Karpas-422 (cell line): ENCODE measurements at regions not wholly inside any gene's neighbourhood (a gene's known extent, or its start where the extent isn't known, plus 50 kb on each side); places are given as distances from the start of the nearest gene placed in this dataset.
"Not testable (repeated sequence)": the region's sequence is repeated elsewhere in the genome, so short reads cannot be mapped to it uniquely, and the experiment has no call there.

Source experiments
- DNase-seq: peaks from one replicate; pipeline ENCODE4 v3.0.0-alpha.2; 2015
- H2AFZ ChIP-seq: fragments of 200-600 bp; sonication (generic); 2 replicates; pipeline ENCODE4 v1.6.1; 2014; ENCODE audit warnings: antibody characterized with exemption, low read length, mixed read lengths
- H3K27ac ChIP-seq: fragments of 200-600 bp; sonication (generic); 2 replicates; pipeline ENCODE4 v1.5.1; 2014; ENCODE audit warnings: mild to moderate bottlenecking, low read length, moderate library complexity
- H3K27me3 ChIP-seq: fragments of 200-600 bp; sonication (generic); 2 replicates; pipeline ENCODE4 v1.6.1; 2014; ENCODE audit warnings: low read length, mixed read lengths
- H3K36me3 ChIP-seq: fragments of 200-600 bp; sonication (generic); 2 replicates; pipeline ENCODE4 v1.6.1; 2014; ENCODE audit warnings: low read length, mixed read lengths; ENCODE audit not compliant: insufficient read depth
- H3K4me1 ChIP-seq: fragments of 200-600 bp; sonication (generic); 2 replicates; pipeline ENCODE4 v1.6.1; 2014; ENCODE audit warnings: mild to moderate bottlenecking, low read length, mixed read lengths
- H3K4me2 ChIP-seq: fragments of 200-600 bp; sonication (generic); 2 replicates; pipeline ENCODE4 v1.6.1; 2014; ENCODE audit warnings: low read length, low read depth, mild to moderate bottlenecking; ENCODE audit not compliant: poor library complexity, severe bottlenecking
- H3K4me3 ChIP-seq: fragments of 200-600 bp; sonication (generic); 2 replicates; pipeline ENCODE4 v1.5.1; 2014; ENCODE audit warnings: mild to moderate bottlenecking, antibody characterized with exemption, low read length, mixed read lengths
- H3K79me2 ChIP-seq: fragments of 200-600 bp; sonication (generic); 2 replicates; pipeline ENCODE4 v1.6.1; 2014; ENCODE audit warnings: mild to moderate bottlenecking, low read length, mixed read lengths
- H3K9ac ChIP-seq: fragments of 200-600 bp; sonication (generic); 2 replicates; pipeline ENCODE4 v1.6.0; 2014; ENCODE audit warnings: low read length
- H3K9me2 ChIP-seq: fragments of 200-600 bp; sonication (generic), shearing (Covaris generic); replicated peaks from 2 replicates; pipeline ENCODE4 v1.6.0; 2014; ENCODE audit warnings: mild to moderate bottlenecking, low read length, moderate library complexity; ENCODE audit not compliant: insufficient read depth
- H3K9me3 ChIP-seq: fragments of 300-700, 200-600 bp; sonication (generic); 2 replicates; pipeline ENCODE4 v1.6.1; 2014; ENCODE audit warnings: low read length, mixed read lengths
- H4K20me1 ChIP-seq: fragments of 200-600 bp; sonication (generic); 2 replicates; pipeline ENCODE4 v1.6.1; 2014; ENCODE audit warnings: mild to moderate bottlenecking, antibody characterized with exemption, low read length, low read depth; ENCODE audit not compliant: insufficient read depth

- H3K9me3 ChIP-seq, H3K9me2 ChIP-seq, H3K4me1 ChIP-seq, H3K4me3 ChIP-seq, H3K27me3 ChIP-seq, H3K36me3 ChIP-seq, DNase-seq, H4K20me1 ChIP-seq, H3K27ac ChIP-seq, H3K4me2 ChIP-seq, H3K79me2 ChIP-seq, H3K9ac ChIP-seq, H2AFZ ChIP-seq: not testable (repeated sequence)
Measured at GRCh38 chr1:833226-833625, 90.5 kb upstream of the SAMD11 start.

GRCh38 chr1:835509-835908, 88.2 kb upstream of the SAMD11 start:
- H3K36me3 ChIP-seq, H3K9me3 ChIP-seq, H3K4me1 ChIP-seq, H4K20me1 ChIP-seq, H3K79me2 ChIP-seq, H2AFZ ChIP-seq, H3K9me2 ChIP-seq, H3K27ac ChIP-seq, H3K9ac ChIP-seq, H3K27me3 ChIP-seq, DNase-seq, H3K4me3 ChIP-seq, H3K4me2 ChIP-seq: not testable (repeated sequence)

- not testable (repeated sequence) for H3K4me3 ChIP-seq, H3K4me1 ChIP-seq, H3K9me3 ChIP-seq, H3K36me3 ChIP-seq, H3K79me2 ChIP-seq, H2AFZ ChIP-seq, H4K20me1 ChIP-seq, H3K4me2 ChIP-seq, H3K27me3 ChIP-seq, H3K9ac ChIP-seq, DNase-seq, H3K9me2 ChIP-seq, H3K27ac ChIP-seq
Measured at GRCh38 chr1:837601-838000, 86.1 kb upstream of the SAMD11 start.

- not testable (repeated sequence) for H3K4me1 ChIP-seq, H3K27me3 ChIP-seq, H3K9me3 ChIP-seq, DNase-seq, H3K4me2 ChIP-seq, H3K9ac ChIP-seq, H3K4me3 ChIP-seq, H3K27ac ChIP-seq, H4K20me1 ChIP-seq, H3K9me2 ChIP-seq, H3K36me3 ChIP-seq, H3K79me2 ChIP-seq, H2AFZ ChIP-seq
Measured at GRCh38 chr1:838291-838690, 85.4 kb upstream of the SAMD11 start.

GRCh38 chr1:840592-840991, 83.1 kb upstream of the SAMD11 start:
- H4K20me1 ChIP-seq, H3K79me2 ChIP-seq, H3K36me3 ChIP-seq, DNase-seq, H3K9me2 ChIP-seq, H3K27me3 ChIP-seq, H3K4me1 ChIP-seq, H2AFZ ChIP-seq, H3K9ac ChIP-seq, H3K4me3 ChIP-seq, H3K4me2 ChIP-seq, H3K9me3 ChIP-seq, H3K27ac ChIP-seq: not testable (repeated sequence)

GRCh38 chr1:841671-842425, 81.9 kb upstream of the SAMD11 start:
- not testable (repeated sequence) for H3K9me2 ChIP-seq, H4K20me1 ChIP-seq, H3K79me2 ChIP-seq, H2AFZ ChIP-seq, H3K9ac ChIP-seq, H3K4me1 ChIP-seq, H3K9me3 ChIP-seq, H3K27ac ChIP-seq, H3K36me3 ChIP-seq, H3K4me2 ChIP-seq, DNase-seq, H3K4me3 ChIP-seq, H3K27me3 ChIP-seq

GRCh38 chr1:842799-843198, 80.9 kb upstream of the SAMD11 start:
- not testable (repeated sequence) for H3K9me3 ChIP-seq, H3K9me2 ChIP-seq, H3K27ac ChIP-seq, H3K4me1 ChIP-seq, H3K79me2 ChIP-seq, H4K20me1 ChIP-seq, H2AFZ ChIP-seq, DNase-seq, H3K9ac ChIP-seq, H3K4me2 ChIP-seq, H3K27me3 ChIP-seq, H3K4me3 ChIP-seq, H3K36me3 ChIP-seq

GRCh38 chr1:843946-844345, 79.8 kb upstream of the SAMD11 start:
- H3K27ac ChIP-seq, H3K4me2 ChIP-seq, H3K9me2 ChIP-seq, H3K4me1 ChIP-seq, H3K27me3 ChIP-seq, H4K20me1 ChIP-seq, H3K9ac ChIP-seq, DNase-seq, H3K4me3 ChIP-seq, H3K36me3 ChIP-seq, H3K79me2 ChIP-seq, H2AFZ ChIP-seq, H3K9me3 ChIP-seq: not testable (repeated sequence)

GRCh38 chr1:844472-845026, 79.2 kb upstream of the SAMD11 start:
- no peaks in the 10 kb centered on the region for H3K79me2 ChIP-seq
- H3K27me3 ChIP-seq, result no peaks in the 10 kb centered on the region
- H3K27ac ChIP-seq, result no peak overlapping the region
- no peak overlapping the region for H3K9ac ChIP-seq
- no peak overlapping the region for H3K4me3 ChIP-seq
- H3K36me3 ChIP-seq, result no peaks in the 10 kb centered on the region
- H3K9me3 ChIP-seq, result no peaks in the 10 kb centered on the region
- DNase-seq, result no peak
- H4K20me1 ChIP-seq, result no peaks in the 10 kb centered on the region
- no peak overlapping the region for H3K4me2 ChIP-seq
- no peak overlapping the region for H2AFZ ChIP-seq
- no peaks in the 10 kb centered on the region for H3K9me2 ChIP-seq
- H3K4me1 ChIP-seq, result no peaks in the 10 kb centered on the region
